ENCODE measurements at regions not wholly inside any gene's neighbourhood (a gene's known extent, or its start where the extent isn't known, plus 50 kb on each side); places are given as distances from the start of the nearest gene placed in this dataset.
A peak's percentile ranks its signal among the peaks of the same experiment; 100 is the strongest.

DNA sequence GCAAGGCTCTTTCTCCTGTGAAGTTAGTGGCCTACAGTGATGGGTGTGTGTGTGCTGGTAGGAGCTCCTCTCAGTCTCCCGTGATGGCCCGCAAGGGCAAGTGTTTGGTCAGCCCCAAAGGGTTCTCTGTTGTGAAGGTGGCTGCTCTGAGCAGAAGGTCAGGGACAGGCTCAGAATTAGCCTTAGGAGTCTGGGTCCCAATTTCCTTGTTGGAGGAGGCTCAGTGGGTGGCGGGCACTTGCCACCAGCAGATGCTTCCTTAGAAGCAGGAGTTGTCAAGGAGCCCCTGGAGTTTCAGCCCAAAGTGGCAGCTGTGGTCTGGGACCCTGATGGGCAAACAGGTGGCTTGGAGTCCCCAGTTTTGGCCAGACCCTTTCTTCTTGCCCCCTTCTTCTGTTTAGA is 154.4 kb downstream of the MACROH2A1 start:
- ATAC-seq (no peak), DNase-seq (peak in 1 of 10 donors; percentile 7)
- POLR2A ChIA-PET: no interaction called here
- Mint-ChIP-seq H3K9me3 (no peaks in the 10 kb centered on the region), H3K4me1 (no peaks in the 10 kb centered on the region), H3K36me3 (no peaks in the 10 kb centered on the region), H3K27ac (peak overlapping the region in 1 of 10 donors; percentile 35), H3K4me3 (no peak overlapping the region), H3K27me3 (peaks cover 0 to 2% (median 0%) of the 10 kb centered on the region in 5 donors)

DNA sequence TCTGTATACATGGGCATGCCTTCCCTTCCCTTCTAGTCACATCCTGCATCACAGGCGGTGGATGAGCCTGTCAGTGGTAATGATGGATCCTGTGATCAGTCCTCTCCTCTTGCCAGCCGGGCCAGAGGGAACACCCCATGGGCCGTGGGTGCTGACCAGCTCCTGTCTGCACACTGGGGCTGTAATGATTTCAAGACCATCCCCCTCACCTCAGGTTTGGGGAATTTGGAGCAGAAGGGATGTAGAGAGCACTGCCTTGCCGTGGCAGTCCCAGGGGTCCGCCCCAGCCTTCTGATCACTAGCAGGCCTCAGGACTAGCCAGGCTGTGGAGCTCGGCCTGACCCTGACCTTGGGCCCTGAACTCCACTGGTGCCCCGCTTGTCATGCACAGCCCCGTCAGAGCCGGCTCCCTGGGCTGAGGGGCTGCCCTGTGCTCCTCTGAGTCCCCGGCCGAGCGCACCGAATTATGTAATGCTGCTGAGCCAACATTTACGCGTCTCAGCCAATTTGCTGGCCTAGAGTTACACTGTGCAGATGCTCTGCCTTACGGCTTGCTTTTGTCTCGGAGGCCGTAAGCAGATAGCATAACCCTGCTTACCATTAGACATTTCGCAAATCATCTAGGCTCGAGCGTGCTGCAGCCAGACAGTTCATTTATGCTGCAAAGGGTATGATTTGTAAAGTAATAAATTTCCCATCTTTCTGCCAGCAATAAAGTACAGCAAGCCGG is 155.3 kb downstream of the MACROH2A1 start:
- Mint-ChIP-seq H3K27ac (no peak overlapping the region), H3K4me1 (no peaks in the 10 kb centered on the region), H3K9me3 (no peaks in the 10 kb centered on the region), H3K4me3 (no peak overlapping the region), H3K27me3 (peaks cover 0 to 2% (median 0%) of the 10 kb centered on the region in 5 donors), H3K36me3 (no peaks in the 10 kb centered on the region)
- ATAC-seq (no peak), DNase-seq (peak in 1 of 10 donors; percentile 7)
- POLR2A ChIA-PET: no interaction called here

DNA sequence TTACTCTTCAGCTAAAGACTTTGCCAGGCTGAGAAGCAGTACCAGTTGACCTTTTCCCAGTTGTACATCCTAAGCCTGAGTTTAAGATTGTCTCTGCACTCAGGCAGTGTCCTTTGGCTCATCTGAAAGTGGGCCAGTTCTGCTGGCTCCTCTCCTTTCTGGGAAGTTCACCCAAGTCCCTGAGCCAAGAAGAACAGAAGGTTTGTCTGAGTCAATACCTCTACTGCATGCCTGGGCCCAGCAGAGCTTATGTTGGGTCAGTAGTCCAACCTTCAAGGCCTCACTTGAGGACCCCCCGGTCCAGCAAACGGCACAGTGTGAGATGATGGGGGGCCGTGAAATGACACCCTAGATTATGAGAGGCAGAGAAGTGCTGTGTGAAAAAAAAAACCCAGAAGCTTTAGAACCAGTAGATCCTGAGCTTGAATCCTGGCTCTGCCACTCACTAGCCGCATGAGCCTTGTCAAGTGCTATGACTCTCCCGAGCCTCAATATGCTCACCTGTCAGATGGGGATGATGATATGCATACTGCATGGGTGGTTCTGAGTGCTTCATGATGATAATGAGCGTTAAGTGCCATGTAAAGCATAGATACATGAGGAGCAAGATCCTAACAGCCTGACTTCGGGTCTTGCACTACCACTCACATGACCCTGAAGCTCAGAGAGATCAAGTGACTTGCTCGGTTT is 156.0 kb downstream of the MACROH2A1 start:
- Mint-ChIP-seq H3K4me1 (no peaks in the 10 kb centered on the region), H3K4me3 (no peak overlapping the region)

DNA sequence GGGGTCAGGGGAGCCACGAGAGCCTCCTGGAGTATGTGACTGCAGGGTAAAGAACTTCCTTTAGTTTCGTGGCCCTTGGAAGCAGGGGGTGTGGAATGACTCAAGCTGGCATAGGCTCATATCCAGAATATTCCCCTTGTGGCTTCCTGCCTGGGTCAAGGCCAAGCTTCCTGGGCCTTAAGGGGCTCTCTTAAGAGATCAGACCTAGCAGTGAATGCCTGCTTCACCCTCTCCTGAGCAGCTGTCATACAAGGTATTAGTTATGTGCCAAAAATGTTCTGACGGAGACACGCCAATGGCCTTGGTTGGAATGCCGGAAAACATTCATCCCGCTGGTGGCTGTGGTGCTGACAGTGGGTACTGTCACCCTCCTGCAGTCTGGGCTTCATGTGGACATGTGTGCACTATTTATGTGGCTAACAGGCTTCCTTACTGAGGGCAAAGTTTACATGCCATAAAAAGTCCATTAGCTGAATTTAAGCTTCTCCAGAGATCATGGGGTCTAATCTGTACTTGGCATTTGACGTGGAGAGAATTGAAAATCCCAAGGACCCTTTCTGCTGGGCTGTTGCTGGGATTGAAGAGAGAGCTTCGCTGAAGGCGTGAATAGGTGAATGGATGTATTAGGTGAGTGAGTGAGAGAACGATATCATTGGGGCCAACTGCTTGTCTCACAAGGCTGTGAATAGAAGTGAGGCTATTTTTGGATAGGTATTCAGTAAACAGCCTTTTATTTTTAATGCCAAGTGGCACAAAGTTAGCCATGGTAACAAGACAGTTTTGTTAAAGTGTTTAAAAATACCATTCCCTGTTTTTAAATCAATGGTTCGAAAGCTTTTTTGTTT is 156.8 kb downstream of the MACROH2A1 start:
- POLR2A ChIA-PET: no interaction called here
- no peak overlapping the region for H3K27ac Mint-ChIP-seq
- peaks cover 0 to 2% (median 0%) of the 10 kb centered on the region in 5 donors for H3K27me3 Mint-ChIP-seq
- H3K4me1 Mint-ChIP-seq: no peaks in the 10 kb centered on the region
- ATAC-seq (no peak), DNase-seq (peak in 2 of 10 donors; percentile 10 to 28)
- H3K4me3 Mint-ChIP-seq: no peak overlapping the region
- H3K9me3 Mint-ChIP-seq: no peaks in the 10 kb centered on the region
- H3K36me3 Mint-ChIP-seq: no peaks in the 10 kb centered on the region

More for the DNA sequence above, 156.0 kb downstream of the MACROH2A1 start:
- Mint-ChIP-seq H3K27ac (no peak overlapping the region), H3K27me3 (peaks cover 0 to 2% (median 0%) of the 10 kb centered on the region in 5 donors), H3K9me3 (no peaks in the 10 kb centered on the region), H3K36me3 (no peaks in the 10 kb centered on the region)
- DNase-seq (peak in 1 of 10 donors; percentile 5), ATAC-seq (no peak)
- POLR2A ChIA-PET: no interaction called here

DNA sequence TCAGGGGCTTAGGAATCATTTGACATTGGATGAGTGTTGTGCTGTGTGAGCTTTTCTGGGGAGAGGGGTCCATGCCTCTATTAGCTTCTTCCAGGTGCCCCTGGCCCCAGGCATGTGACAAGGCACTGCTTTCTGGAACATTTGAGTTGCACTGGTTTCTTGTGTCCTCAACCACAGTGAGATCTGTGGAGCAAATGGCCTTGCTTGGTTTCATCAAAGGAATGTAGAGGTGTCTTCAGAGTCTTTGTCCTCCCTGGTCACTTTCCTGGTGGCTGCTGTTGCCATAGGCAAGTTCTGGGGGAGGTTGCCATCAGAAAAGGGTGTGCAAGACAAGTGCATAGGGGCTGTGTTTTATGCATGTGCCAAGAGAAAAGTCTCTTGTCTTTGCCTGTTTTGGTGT is 157.5 kb downstream of the MACROH2A1 start:
- Mint-ChIP-seq H3K4me1 (no peaks in the 10 kb centered on the region), H3K9me3 (no peaks in the 10 kb centered on the region), H3K36me3 (no peaks in the 10 kb centered on the region), H3K4me3 (no peak overlapping the region), H3K27ac (no peak overlapping the region), H3K27me3 (peaks cover 0 to 2% (median 0%) of the 10 kb centered on the region in 5 donors)
- ATAC-seq (no peak), DNase-seq (peak in 1 of 10 donors; percentile 3)
- POLR2A ChIA-PET: no interaction called here

DNA sequence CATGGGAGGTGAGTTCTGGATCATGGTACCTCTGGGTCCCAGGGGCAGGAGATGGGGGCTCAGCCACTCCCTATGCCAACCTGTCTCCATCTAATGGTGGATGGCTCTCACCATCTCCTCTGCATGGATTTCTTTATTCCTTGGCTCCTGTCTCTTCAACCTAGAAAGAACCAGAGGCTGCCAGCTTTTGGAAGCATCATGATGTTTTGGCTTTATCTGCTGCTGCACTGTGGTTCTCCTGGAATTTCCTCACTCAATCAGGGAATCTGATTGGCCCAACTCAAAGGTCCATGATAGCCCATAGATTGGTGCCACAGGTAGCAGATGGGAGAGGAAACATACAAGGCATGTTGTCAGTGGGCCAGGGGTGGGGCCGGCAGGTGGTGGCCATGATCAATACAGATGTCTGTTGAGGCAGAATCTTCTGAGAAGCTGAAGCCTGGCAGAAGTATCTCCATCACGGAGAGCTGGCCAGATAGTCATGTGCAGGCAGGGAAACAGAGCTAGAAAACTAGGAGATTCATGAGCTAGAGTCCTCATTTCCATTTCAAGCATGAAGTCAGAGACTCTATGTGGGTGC is 158.2 kb downstream of the MACROH2A1 start:
- no peak for ATAC-seq
- POLR2A ChIA-PET: no interaction called here
- no peaks in the 10 kb centered on the region for H3K4me1 Mint-ChIP-seq
- no peaks in the 10 kb centered on the region for H3K36me3 Mint-ChIP-seq
- no peak for DNase-seq
- peak overlapping the region in 1 of 10 donors; percentile 18 for H3K27ac Mint-ChIP-seq
- H3K27me3 Mint-ChIP-seq: peaks cover 0 to 2% (median under 1%) of the 10 kb centered on the region in 5 donors
- H3K4me3 Mint-ChIP-seq: no peak overlapping the region
- no peaks in the 10 kb centered on the region for H3K9me3 Mint-ChIP-seq

DNA sequence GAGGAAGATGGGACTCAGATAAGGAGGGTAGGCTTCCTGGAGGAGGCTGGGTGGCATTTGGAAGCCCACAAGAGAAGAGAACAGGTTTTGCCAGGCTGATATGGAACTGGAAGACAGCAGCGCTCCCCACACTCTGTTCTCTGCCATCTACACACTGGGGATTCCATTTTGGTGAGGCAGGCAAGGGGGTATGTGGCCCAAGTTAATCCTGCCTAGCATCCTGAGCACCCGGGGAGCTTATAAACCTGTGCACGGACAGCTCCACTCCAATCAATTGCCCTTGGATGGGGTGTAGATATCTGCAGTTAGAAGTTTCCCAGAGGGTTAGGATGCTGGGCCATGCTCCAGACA is 158.8 kb downstream of the MACROH2A1 start:
- H3K9me3 Mint-ChIP-seq: no peaks in the 10 kb centered on the region

DNA sequence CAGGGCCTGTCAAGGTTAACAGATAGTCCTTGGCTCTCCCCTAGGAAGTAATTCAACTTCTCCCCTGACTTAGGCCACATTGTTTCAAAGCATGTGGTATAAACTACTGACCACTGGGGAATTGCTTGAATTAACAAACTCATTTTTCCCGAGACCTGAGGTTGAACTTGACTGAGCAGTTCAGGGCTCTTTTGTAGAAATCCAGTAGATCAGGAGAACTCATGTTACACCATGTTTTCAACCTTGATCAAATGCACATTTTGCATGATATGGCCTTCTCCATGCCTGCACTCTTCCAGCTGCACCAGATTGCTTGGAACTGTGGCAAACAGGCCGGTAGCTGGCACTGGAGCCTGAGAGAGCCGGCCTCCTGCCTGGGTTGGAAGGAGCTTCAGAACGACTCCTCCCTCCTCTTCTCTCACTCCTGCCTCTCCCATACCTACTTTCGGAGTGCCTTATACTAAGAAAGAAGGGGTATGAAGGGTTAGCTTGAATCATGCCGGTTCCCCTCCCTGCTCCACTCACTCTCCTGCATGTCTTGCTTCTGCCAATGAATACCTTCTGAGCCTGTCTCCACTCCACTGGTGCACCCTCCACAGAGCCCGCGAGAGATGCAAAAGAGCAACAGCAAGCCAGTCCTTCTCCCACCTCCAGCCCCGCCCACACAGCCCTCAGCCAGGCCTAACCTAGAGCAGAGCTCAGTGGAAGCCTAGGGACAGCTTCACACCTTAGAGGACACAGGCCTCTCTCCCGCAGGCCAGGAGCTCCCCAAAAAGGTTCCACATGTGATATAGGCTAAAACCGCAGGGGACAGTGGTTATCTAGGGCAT is 159.4 kb downstream of the MACROH2A1 start:
- Mint-ChIP-seq H3K4me1 (no peaks in the 10 kb centered on the region), H3K27ac (no peak overlapping the region), H3K36me3 (no peaks in the 10 kb centered on the region), H3K27me3 (peaks cover 0 to 2% (median 0%) of the 10 kb centered on the region in 5 donors), H3K4me3 (no peak overlapping the region), H3K9me3 (no peaks in the 10 kb centered on the region)
- POLR2A ChIA-PET: no interaction called here
- ATAC-seq: no peak
- peak in 2 of 10 donors; percentile 5 to 24 for DNase-seq

More for the DNA sequence above, 158.8 kb downstream of the MACROH2A1 start:
- peak in 1 of 10 donors; percentile 6 for DNase-seq
- H3K36me3 Mint-ChIP-seq: no peaks in the 10 kb centered on the region
- POLR2A ChIA-PET: no interaction called here
- no peak for ATAC-seq
- peaks cover 0 to 2% (median 0%) of the 10 kb centered on the region in 5 donors for H3K27me3 Mint-ChIP-seq
- H3K27ac Mint-ChIP-seq: peak overlapping the region in 1 of 10 donors; percentile 77
- no peak overlapping the region for H3K4me3 Mint-ChIP-seq
- no peaks in the 10 kb centered on the region for H3K4me1 Mint-ChIP-seq

DNA sequence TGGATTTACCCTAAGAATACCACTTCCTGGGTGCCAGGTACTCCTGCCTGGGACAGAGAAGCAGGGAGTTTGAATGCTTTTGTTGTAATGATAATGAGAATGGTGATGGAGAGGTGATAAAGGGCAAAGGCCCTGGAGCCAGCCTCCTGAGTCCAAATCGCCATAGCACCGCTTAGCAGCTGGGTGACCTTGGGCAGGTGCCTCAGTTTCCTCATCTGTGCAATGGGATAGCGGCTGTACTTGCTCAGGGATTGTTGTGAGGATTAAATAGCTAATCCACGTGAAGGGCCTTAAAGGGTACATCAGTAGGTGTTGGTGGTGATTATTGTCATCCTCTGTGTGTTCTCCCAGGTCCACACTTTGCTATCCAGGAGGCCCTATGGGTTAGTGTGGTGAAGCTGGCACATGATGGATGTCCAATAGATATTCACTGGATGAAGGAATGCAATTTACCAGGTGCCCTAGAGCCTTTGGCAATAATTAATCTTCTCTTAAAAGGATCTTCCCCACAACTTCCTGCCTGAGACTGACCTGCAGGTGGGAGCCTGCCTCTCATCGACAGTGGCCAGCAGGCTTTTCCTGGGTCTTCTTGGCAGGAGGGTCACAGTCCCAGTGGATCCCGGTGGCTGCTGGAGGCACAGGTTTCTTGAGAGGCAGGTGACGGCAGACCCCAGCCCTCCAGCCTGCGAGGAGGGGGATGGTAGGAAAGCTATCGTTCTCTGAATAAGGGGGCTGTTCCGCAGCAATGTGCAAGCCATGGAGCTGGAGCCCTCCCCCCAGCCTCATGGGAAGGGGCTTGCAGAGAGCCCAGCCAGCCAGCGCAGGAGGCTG is 160.2 kb downstream of the MACROH2A1 start:
- POLR2A ChIA-PET: no interaction called here
- Mint-ChIP-seq H3K9me3 (no peaks in the 10 kb centered on the region), H3K27me3 (peaks cover 0 to 2% (median 0%) of the 10 kb centered on the region in 5 donors), H3K4me1 (no peaks in the 10 kb centered on the region), H3K27ac (no peak overlapping the region), H3K36me3 (no peaks in the 10 kb centered on the region), H3K4me3 (no peak overlapping the region)
- ATAC-seq (no peak), DNase-seq (peak in 1 of 10 donors; percentile 7)

DNA sequence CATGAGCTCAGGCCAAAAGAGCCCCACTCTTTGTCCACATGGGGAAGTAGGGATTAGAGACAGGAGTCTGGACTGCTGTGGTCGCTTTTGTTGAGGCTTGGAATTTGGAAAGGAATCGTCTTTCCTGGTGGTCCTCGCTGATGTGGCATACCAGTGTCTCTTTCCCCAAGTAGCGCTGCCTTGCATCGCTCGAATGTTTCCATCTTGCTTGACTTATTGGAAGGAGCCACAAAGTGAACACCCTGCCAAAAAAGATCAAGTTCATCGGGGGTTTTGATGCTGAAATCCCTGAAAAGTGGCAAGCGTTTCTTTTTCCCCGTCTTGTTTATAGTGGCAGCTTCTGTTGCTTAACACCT is 161.3 kb downstream of the MACROH2A1 start:
- POLR2A ChIA-PET: no interaction called here
- Mint-ChIP-seq H3K27me3 (peaks cover 0 to 2% (median 0%) of the 10 kb centered on the region in 5 donors), H3K27ac (no peak overlapping the region), H3K36me3 (no peaks in the 10 kb centered on the region), H3K4me1 (no peaks in the 10 kb centered on the region), H3K9me3 (no peaks in the 10 kb centered on the region), H3K4me3 (no peak overlapping the region)
- no peak for DNase-seq
- ATAC-seq: no peak

DNA sequence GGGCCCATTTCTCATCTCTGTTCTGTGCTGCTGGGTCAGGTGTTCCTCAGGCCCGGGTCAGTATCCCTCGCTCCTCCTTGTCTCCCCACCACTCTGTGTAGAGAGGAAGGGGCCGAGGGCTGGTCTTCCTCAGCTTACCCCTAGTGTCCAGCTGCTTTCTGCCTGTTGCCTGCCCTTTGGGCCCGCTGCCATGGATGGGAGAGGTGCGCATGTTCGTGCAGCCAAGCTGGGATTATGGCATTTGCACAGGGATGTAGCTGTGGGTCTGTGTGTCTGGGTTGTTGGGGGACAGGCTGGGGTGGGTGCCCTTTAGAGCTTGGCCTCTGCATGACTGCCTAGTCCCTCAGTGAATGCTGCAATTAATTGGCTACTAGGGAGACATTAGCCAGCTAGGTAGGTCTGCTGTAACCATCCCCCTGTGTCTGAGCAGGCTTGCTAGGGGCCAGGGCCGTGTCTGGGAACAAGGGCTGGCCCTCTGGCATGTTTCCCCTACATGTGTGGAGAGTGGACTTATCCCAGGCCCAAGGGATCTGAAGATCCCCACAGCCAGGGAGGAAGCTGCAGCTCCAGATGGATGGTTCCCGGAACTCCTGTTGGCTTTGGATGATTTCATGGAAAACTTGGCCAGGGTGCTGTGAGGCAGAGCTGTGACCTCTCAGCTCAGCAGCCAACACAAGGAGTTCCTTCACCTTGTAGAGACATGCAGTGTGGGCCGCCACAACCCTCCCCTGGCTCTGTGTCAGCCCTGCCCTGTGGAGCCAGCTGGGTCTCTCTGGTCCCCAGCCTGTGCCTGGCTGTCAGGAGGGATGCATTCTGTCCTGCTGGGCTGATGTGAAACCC is 161.9 kb downstream of the MACROH2A1 start:
- ATAC-seq (no peak), DNase-seq (peak in 2 of 10 donors; percentile 10 to 21)
- Mint-ChIP-seq H3K4me1 (no peaks in the 10 kb centered on the region), H3K9me3 (no peaks in the 10 kb centered on the region), H3K4me3 (no peak overlapping the region), H3K27ac (no peak overlapping the region), H3K27me3 (peaks cover 0 to 2% (median 0%) of the 10 kb centered on the region in 5 donors), H3K36me3 (no peaks in the 10 kb centered on the region)
- POLR2A ChIA-PET: no interaction called here

Data from naive thymus-derived CD8-positive, alpha-beta T cell (primary cell).